Bronchial epithelial cell (primary cell): ENCODE measurements at regions not wholly inside any gene's neighbourhood (a gene's known extent, or its start where the extent isn't known, plus 50 kb on each side); places are given as distances from the start of the nearest gene placed in this dataset.

Experiments
- DNase-seq: peaks from one replicate; pipeline ENCODE4 v3.0.0-alpha.2; 2010; ENCODE audit warnings: low read depth
- FAIRE-seq: peaks from 2 replicates; lab custom pipeline; 2011; peaks lifted over from hg19 to GRCh38; lab: Jason Lieb, UNC
- H3K27me3 ChIP-seq: 2 replicates; pipeline ENCODE4 v1.5.1; 2011; ENCODE audit warnings: low read length; ENCODE audit not compliant: control insufficient read depth, insufficient read depth
- H3K36me3 ChIP-seq: 2 replicates; pipeline ENCODE4 v1.5.1; 2011; ENCODE audit warnings: low read length; ENCODE audit not compliant: control insufficient read depth, insufficient read depth
- H3K4me3 ChIP-seq: 2 replicates; pipeline ENCODE4 v1.5.1; 2011; ENCODE audit warnings: mild to moderate bottlenecking, low read depth, low read length, control low read depth
- TF ChIP-seq, protein P1 (sequence below): IDR thresholded peaks from 2 replicates; pipeline ENCODE4 v1.5.1; 2011; ENCODE audit warnings: mild to moderate bottlenecking, moderate library complexity, low read length, control low read depth, inconsistent platforms; ENCODE audit not compliant: insufficient read depth, severe bottlenecking

DNA sequence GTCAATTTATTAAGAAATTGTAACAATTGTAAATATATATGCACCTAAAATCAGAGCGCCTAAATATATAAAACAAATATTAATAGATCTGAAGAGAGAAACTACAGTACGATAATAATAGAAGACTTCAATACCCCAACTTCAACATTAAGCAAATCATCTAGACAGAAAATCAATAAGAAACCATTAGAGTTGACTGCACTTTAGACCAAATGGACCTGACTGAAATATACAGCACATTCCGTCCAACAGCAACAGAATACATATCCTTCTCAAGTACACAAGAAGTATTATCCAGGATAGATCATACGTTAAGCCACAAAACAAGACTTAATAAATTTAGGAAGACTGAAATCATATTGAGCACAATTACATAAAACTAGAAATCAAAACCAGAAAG, 208.7 kb downstream of the MED10 start:
- TF ChIP-seq, protein P1, sequence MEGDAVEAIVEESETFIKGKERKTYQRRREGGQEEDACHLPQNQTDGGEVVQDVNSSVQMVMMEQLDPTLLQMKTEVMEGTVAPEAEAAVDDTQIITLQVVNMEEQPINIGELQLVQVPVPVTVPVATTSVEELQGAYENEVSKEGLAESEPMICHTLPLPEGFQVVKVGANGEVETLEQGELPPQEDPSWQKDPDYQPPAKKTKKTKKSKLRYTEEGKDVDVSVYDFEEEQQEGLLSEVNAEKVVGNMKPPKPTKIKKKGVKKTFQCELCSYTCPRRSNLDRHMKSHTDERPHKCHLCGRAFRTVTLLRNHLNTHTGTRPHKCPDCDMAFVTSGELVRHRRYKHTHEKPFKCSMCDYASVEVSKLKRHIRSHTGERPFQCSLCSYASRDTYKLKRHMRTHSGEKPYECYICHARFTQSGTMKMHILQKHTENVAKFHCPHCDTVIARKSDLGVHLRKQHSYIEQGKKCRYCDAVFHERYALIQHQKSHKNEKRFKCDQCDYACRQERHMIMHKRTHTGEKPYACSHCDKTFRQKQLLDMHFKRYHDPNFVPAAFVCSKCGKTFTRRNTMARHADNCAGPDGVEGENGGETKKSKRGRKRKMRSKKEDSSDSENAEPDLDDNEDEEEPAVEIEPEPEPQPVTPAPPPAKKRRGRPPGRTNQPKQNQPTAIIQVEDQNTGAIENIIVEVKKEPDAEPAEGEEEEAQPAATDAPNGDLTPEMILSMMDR = no peak
- no peak for FAIRE-seq
- Histone ChIP-seq H3K4me3 (no peak overlapping the region), H3K27me3 (no peaks in the 10 kb centered on the region), H3K36me3 (no peaks in the 10 kb centered on the region)
- DNase-seq = no peak

- peak; percentile 84 for DNase-seq
- TF ChIP-seq, protein P1 = no peak
- Histone ChIP-seq H3K36me3 (no peaks in the 10 kb centered on the region), H3K4me3 (no peak overlapping the region), H3K27me3 (no peaks in the 10 kb centered on the region)
- no peak for FAIRE-seq
Observed at GRCh38 chr5:6166698-6167394, 211.5 kb downstream of the MED10 start.

DNA sequence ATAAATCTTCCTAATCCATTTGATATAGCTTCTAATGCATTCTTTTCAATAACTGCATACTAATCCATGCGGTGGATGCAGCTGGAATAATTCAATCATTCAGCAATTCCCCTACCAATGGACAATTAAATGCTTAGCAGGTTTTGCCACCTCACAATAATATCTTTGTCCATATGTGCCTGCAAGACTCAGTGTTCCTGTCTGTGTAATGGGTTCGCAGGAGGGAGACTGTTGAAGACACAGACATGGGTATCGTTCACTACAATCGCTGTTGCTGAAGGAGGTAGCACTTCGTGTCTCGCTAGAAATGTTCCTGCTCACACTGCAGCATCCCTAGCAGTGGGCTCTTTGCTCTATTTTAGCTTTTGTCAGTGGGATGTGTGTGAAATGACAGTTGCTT, 214.4 kb downstream of the MED10 start:
- no peaks in the 10 kb centered on the region for H3K27me3 ChIP-seq
- no peak for DNase-seq
- H3K36me3 ChIP-seq = no peaks in the 10 kb centered on the region
- TF ChIP-seq, protein P1 = no peak
- no peak for FAIRE-seq
- H3K4me3 ChIP-seq = no peak overlapping the region

- Histone ChIP-seq H3K36me3 (no peaks in the 10 kb centered on the region), H3K4me3 (no peak overlapping the region), H3K27me3 (no peaks in the 10 kb centered on the region)
- TF ChIP-seq, protein P1 = no peak
- no peak for FAIRE-seq
- no peak for DNase-seq
Observed at GRCh38 chr5:6162175-6162574, 216.2 kb downstream of the MED10 start.

GRCh38 chr5:6161257-6161656, 217.1 kb downstream of the MED10 start:
- TF ChIP-seq, protein P1 = no peak
- H3K27me3 ChIP-seq = no peaks in the 10 kb centered on the region
- FAIRE-seq (no peak), DNase-seq (no peak)
- no peak overlapping the region for H3K4me3 ChIP-seq
- no peaks in the 10 kb centered on the region for H3K36me3 ChIP-seq
